D721Med (cell line): ENCODE measurements at regions not wholly inside any gene's neighbourhood (a gene's known extent, or its start where the extent isn't known, plus 50 kb on each side); places are given as distances from the start of the nearest gene placed in this dataset.

Experiments
- DNase-seq: peaks from one replicate; pipeline ENCODE4 v3.0.0; 2011; ENCODE audit warnings: low spot score; ENCODE audit not compliant: insufficient read length
- FAIRE-seq: peaks from 2 replicates; lab custom pipeline; 2011; peaks lifted over from hg19 to GRCh38; lab: Jason Lieb, UNC
- CTCF ChIP-seq: IDR thresholded peaks from 2 replicates; pipeline ENCODE4 v1.5.1; 2012; ENCODE audit warnings: mild to moderate bottlenecking, control low read depth; ENCODE audit not compliant: insufficient read depth; ENCODE audit errors: missing control alignments

GRCh38 chr4:136858903-136859302 lies 673.4 kb downstream of the PCDH18 start:
- DNase-seq (no peak), FAIRE-seq (no peak)
- TF ChIP-seq CTCF, result no peak

DNA sequence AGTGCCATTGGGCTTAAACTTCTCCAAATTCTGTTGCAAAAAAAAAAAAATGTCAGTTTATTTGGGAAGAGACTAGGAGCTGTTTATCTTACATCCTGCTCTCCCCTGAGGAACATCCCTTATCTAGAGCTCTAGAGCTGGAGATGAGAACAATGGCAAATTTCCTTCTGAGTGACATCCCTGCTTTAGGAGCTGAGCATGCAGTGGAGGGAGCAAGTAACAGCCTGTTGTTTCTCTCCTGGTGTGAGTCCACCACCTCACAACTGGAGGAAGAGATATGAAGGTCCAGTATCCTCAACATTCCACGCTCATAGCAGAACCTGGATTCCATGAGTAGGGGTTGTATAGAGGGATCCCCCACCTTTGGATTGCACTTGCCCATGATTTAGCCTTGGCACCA lies 676.4 kb downstream of the PCDH18 start:
- no peak for FAIRE-seq
- no peak for TF ChIP-seq CTCF
- DNase-seq, result no peak

DNA sequence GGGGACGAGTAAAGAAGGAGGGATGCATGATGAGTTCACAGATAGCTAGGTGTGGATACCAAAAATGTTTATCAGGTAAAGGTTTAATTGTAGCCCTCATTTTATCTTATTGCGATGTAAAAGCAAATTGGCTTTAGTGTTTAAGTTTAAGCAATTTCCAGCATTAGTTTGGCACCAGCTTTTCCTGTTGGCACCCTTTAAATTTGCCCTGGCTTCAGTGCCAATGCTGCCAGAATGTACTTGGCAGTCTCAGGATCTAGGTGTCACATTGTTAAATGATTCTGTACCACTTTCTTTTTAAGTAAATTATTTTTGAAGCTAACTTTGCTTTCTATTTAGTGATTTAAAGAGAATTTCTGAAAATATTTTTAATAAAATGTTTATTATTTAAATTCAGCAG lies 681.8 kb downstream of the PCDH18 start:
- no peak for DNase-seq
- TF ChIP-seq CTCF, result no peak
- no peak for FAIRE-seq

DNA sequence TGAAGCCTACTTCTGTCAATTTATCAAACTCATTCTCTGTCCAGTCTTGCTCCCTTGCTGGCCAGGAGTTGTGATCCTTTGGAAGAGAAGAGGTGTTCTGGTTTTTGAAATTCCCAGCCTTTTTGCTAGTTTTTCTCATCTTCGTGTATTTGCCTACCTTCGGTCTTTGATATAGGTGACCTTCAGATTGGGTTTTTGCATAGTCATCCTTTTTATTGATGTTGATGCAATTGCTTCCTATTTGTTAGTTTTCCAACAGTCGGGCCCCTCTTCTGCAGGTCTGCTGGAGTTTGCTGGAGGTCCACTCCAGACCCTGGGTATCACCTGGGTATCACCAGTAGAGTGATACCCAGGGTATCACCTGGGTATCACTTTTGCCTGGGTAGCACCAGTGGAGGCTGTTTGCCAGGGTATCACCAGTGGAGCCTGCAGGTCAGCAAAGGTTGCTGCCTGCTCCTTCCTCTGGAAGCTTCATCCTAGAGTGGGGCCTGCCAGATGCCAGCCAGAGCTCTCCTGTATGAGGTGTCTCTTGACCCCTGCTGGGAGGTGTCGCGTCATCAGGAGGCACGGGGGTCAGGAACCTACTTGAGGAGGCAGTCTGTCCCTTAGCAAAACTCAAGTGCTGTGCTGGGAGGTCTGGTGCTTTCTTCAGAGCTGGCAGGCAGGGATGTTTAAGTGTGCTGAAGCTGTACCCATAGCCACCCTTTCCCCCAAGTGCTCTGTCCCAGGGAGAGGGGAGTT lies 684.2 kb downstream of the PCDH18 start:
- DNase-seq (no peak), FAIRE-seq (no peak)
- no peak for TF ChIP-seq CTCF

- FAIRE-seq, result peak; percentile 35
- no peak for DNase-seq
- no peak for TF ChIP-seq CTCF
Observed at GRCh38 chr4:136841526-136841925, 690.8 kb downstream of the PCDH18 start.

DNA sequence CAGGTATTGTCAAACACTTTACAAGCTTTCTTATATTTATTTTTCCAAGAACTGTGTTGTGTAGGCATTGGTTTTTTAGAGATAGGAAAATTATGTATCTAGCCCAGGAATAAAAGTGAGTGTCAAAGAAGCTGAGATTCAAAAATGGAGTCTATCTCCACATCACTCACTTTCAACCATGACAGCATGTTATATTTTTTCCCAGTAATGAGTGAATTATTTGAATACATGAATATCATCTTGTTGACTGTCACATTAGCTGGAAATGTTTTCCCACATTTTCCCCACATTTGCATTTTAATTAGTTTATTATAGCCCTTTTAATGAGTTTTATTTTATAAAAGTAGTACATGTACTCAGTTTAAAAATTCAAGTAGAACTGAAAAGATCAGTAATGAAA lies 693.7 kb downstream of the PCDH18 start:
- no peak for FAIRE-seq
- no peak for DNase-seq
- no peak for TF ChIP-seq CTCF

DNA sequence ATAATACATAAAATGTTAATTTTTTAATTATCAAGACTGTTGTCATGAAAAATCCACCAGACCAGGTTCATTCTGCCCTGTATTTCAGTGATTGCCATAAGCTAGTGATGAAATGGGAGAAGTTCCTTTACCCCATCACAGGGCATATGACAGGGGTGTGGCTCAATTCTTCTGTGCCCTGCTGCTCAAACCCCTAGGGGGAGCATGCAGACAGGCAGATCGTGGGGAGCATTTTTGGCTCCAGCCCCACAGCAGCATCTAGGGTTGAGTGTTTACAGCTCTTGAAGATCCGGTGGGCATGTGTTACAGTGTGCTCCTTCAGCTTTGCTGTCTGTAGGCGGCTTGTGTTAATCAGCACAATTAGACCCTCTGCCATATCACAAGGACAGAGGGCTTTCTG lies 700.7 kb downstream of the PCDH18 start:
- FAIRE-seq (no peak), DNase-seq (no peak)
- no peak for TF ChIP-seq CTCF
